Activated CD4-positive, alpha-beta T cell treated with anti-CD3 and anti-CD28 coated beads, Interleukin-2, Interleukin-4, amounts not matched to agents 100 ng/mL and 50 ng/mL, durations not matched to agents 16 hours and 8 hours (primary cell): ENCODE measurements at regions not wholly inside any gene's neighbourhood (a gene's known extent, or its start where the extent isn't known, plus 50 kb on each side); places are given as distances from the start of the nearest gene placed in this dataset.

Experiments
- DNase-seq: peaks from one replicate; pipeline ENCODE4 v3.0.0-alpha.2; 2020; ENCODE audit warnings: low spot score

- DNase-seq: no peak
These were observed 917.7 kb upstream of the CELF4 start for GRCh38 chr18:38483326-38483725.

GRCh38 chr18:38481576-38481975 is 916.0 kb upstream of the CELF4 start:
- DNase-seq: no peak

GRCh38 chr18:38475686-38476085 is 910.1 kb upstream of the CELF4 start:
- no peak for DNase-seq

GRCh38 chr18:38473535-38473934 is 907.9 kb upstream of the CELF4 start:
- no peak for DNase-seq

- DNase-seq: no peak
These were observed 904.8 kb upstream of the CELF4 start for GRCh38 chr18:38470421-38470820.

- DNase-seq: no peak
These were observed 900.8 kb upstream of the CELF4 start for GRCh38 chr18:38466426-38466825.

GRCh38 chr18:38464024-38464423 is 898.4 kb upstream of the CELF4 start:
- peak; percentile 2 for DNase-seq

- DNase-seq: no peak
These were observed 895.1 kb upstream of the CELF4 start for GRCh38 chr18:38460657-38461056.

- no peak for DNase-seq
These were observed 893.8 kb upstream of the CELF4 start for GRCh38 chr18:38459131-38459994.

- no peak for DNase-seq
These were observed 893.1 kb upstream of the CELF4 start for GRCh38 chr18:38458698-38459097.

- DNase-seq: no peak
These were observed 890.7 kb upstream of the CELF4 start for GRCh38 chr18:38456253-38456652.

- no peak for DNase-seq
These were observed 889.3 kb upstream of the CELF4 start for GRCh38 chr18:38454764-38455469.

- no peak for DNase-seq
These were observed 888.3 kb upstream of the CELF4 start for GRCh38 chr18:38453880-38454279.

- DNase-seq: no peak
These were observed 885.3 kb upstream of the CELF4 start for GRCh38 chr18:38450876-38451275.

GRCh38 chr18:38445804-38446145 is 880.2 kb upstream of the CELF4 start:
- no peak for DNase-seq

- DNase-seq: no peak
These were observed 879.6 kb upstream of the CELF4 start for GRCh38 chr18:38444971-38445803.

GRCh38 chr18:38427736-38428135 is 862.1 kb upstream of the CELF4 start:
- DNase-seq: no peak

GRCh38 chr18:38427234-38427633 is 861.6 kb upstream of the CELF4 start:
- no peak for DNase-seq

- DNase-seq: no peak
These were observed 856.4 kb upstream of the CELF4 start for GRCh38 chr18:38421872-38422615.

GRCh38 chr18:38421021-38421420 is 855.4 kb upstream of the CELF4 start:
- DNase-seq: no peak

- no peak for DNase-seq
These were observed 855.0 kb upstream of the CELF4 start for GRCh38 chr18:38420611-38421010.

GRCh38 chr18:38415811-38416210 is 850.2 kb upstream of the CELF4 start:
- no peak for DNase-seq
